GM06990 (cell line): ENCODE measurements at regions not wholly inside any gene's neighbourhood (a gene's known extent, or its start where the extent isn't known, plus 50 kb on each side); places are given as distances from the start of the nearest gene placed in this dataset.

Source experiments
- DNase-seq: peaks from one replicate; pipeline ENCODE4 v3.0.0-alpha.2; 2011; ENCODE audit not compliant: insufficient read length; ENCODE audit errors: extremely low read depth
- H3K27me3 ChIP-seq: replicated peaks from 2 replicates; pipeline ENCODE4 v1.6.0; 2011; ENCODE audit warnings: low read length; ENCODE audit not compliant: control insufficient read depth, insufficient read depth
- H3K36me3 ChIP-seq: 2 replicates; pipeline ENCODE4 v1.5.1; 2011; ENCODE audit warnings: low read length; ENCODE audit not compliant: control insufficient read depth, insufficient read depth
- H3K4me3 ChIP-seq: replicated peaks from 2 replicates; pipeline ENCODE4 v1.5.1; 2011; ENCODE audit warnings: low read depth, mild to moderate bottlenecking, control low read depth, low read length
- CTCF ChIP-seq: IDR thresholded peaks from 2 replicates; pipeline ENCODE4 v1.5.1; 2011; ENCODE audit warnings: low read length, control low read depth, mild to moderate bottlenecking, inconsistent platforms; ENCODE audit not compliant: insufficient read depth, poor library complexity, severe bottlenecking

- no peak overlapping the region for H3K4me3 ChIP-seq
- H3K36me3 ChIP-seq, result no peaks in the 10 kb centered on the region
- no peak for DNase-seq
- no peak for TF ChIP-seq CTCF
- H3K27me3 ChIP-seq, result peaks cover 7% of the 10 kb centered on the region
These were observed 128.1 kb upstream of the STMND1 start for GRCh38 chr6:16973545-16974386.

- peaks cover 7% of the 10 kb centered on the region for H3K27me3 ChIP-seq
- TF ChIP-seq CTCF, result no peak
- H3K4me3 ChIP-seq, result no peak overlapping the region
- DNase-seq, result no peak
- no peaks in the 10 kb centered on the region for H3K36me3 ChIP-seq
These were observed 128.8 kb upstream of the STMND1 start for GRCh38 chr6:16973051-16973450.

DNA sequence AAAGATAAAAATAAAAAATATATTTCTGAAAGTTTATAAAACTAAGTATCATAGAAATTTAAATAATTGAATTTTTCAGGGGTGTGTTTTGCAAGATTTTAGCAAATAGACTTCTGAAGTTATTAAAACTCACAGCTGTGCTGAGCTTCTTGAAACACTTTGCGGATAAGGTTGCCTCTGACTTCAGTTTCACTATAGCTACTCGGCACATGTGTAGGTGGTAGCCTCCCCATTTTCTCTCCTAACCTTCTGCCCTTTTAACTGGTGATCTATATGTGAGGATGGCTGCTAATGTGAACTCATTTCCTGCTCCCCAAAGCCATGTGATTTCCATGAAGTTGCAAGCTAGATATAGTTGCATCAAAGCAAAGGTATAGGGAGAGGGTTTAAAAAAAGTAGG, 129.3 kb upstream of the STMND1 start:
- Histone ChIP-seq H3K36me3 (no peaks in the 10 kb centered on the region), H3K27me3 (peaks cover 6% of the 10 kb centered on the region), H3K4me3 (no peak overlapping the region)
- no peak for DNase-seq
- no peak for TF ChIP-seq CTCF

DNA sequence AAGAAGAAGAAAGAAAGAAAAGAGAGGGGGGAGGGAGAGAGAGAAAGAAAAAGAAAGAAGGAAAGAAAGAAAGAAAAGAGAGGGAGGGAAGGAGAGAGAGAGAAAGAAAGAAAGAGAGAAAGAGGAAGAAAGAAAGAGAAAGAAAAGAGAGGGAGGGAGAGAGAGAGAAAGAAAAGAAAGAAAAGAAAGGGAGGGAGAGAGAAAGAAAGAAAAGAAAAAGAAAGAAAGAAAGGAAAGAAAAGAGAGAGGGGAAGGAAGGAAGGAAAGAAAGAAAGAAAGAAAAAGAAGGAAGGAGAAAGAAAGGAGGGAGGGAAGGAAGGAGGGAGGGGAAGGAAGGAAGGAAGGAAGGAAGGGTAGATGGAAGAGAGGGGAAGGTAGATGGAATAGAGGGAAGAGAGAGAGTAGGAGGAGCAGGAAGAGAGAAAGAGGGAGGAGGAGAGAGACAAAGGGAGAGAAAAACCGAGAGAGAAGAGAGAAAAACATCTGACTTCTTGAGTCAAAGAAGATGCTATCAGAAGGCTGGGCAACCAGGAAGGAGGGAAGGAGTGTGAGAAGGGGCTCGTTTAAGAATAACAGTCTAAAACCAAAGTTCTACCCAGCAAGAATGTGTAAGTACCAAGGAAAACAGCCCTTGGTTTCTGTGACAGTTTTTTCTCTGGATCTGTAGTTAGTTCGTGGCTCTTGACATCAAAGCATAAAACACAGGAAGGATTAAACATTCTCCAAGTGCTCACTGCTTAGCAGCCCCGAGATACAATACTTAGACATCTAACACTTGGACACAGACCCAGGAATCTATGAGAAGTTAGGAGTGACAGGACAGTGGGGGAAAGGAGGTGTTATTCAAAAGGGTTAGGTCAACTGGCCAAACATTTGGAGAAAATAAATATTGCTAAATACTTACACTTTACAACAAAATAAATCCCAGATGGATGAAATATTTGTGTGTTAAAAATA, 131.9 kb upstream of the STMND1 start:
- Histone ChIP-seq H3K4me3 (no peak overlapping the region), H3K36me3 (no peaks in the 10 kb centered on the region), H3K27me3 (peaks cover 2% of the 10 kb centered on the region)
- TF ChIP-seq CTCF, result no peak
- no peak for DNase-seq

DNA sequence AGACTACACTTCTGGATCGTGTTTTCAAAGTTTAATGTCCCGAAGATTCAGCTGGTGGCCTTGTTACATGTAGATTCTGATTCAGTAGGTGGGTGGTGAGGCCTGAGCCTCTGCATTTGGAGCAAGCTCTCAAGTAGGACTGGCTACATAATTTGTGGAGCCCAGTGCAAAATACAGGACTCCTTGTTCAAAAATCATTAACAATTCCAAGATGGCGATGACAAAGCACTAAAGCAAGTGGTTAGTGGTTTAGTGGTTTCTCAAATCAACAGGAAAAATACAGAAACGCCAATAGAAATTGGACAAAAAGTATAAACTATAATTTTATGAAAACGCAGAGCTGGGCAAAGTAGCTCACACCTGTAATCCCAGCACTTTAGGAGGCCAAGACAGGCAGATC, 133.7 kb upstream of the STMND1 start:
- no peak for TF ChIP-seq CTCF
- Histone ChIP-seq H3K4me3 (no peak overlapping the region), H3K27me3 (peaks cover under 1% of the 10 kb centered on the region), H3K36me3 (no peaks in the 10 kb centered on the region)
- DNase-seq, result no peak
